H1 (cell line): ENCODE measurements at regions not wholly inside any gene's neighbourhood (a gene's known extent, or its start where the extent isn't known, plus 50 kb on each side); places are given as distances from the start of the nearest gene placed in this dataset.

Source experiments
- CTCF ChIA-PET: fragments of 300-600 bp; sonication (Branson Sonifier 250); formaldehyde crosslinking; loops from one replicate; lab custom pipeline; 2021; ENCODE audit not compliant: partially characterized antibody; lab: Charles Lee
- POLR2A ChIA-PET: fragments of 300-600 bp; sonication (Branson Sonifier 250); formaldehyde crosslinking; loops from one replicate; lab custom pipeline; 2021; ENCODE audit warnings: inconsistent platforms; ENCODE audit not compliant: partially characterized antibody; lab: Charles Lee
- DNase-seq, 2 experiments: peaks; one replicate each; pipeline versions ENCODE4 v3.0.0 to v3.0.0-alpha.2; 2010 to 2022; ENCODE audit warnings: low spot score in 2 of 2, low read depth in 1 of 2, mixed read lengths in 1 of 2
- FAIRE-seq: peaks from 2 replicates; lab custom pipeline; 2011; peaks lifted over from hg19 to GRCh38; lab: Jason Lieb, UNC
- H2AFZ ChIP-seq: 2 replicates; pipeline ENCODE4 v1.8.1; 2012; ENCODE audit warnings: low read length, inconsistent platforms
- H2AK5ac ChIP-seq: 2 replicates; pipeline ENCODE4 v1.6.1; 2013; ENCODE audit warnings: low read depth, low read length
- H2BK120ac ChIP-seq: replicated peaks from 2 replicates; pipeline ENCODE3; 2013; ENCODE audit warnings: low read depth, low read length, inconsistent platforms
- H2BK12ac ChIP-seq: 2 replicates; pipeline ENCODE4 v1.6.1; 2013; ENCODE audit warnings: low read depth, low read length
- H2BK15ac ChIP-seq: 2 replicates; pipeline ENCODE4 v1.6.1; 2013; ENCODE audit warnings: low read length
- H2BK20ac ChIP-seq: 2 replicates; pipeline ENCODE4 v1.6.1; 2013; ENCODE audit warnings: low read length
- H2BK5ac ChIP-seq: 2 replicates; pipeline ENCODE4 v1.6.1; 2013; ENCODE audit warnings: low read depth, low read length
- H3K14ac ChIP-seq: 2 replicates; pipeline ENCODE4 v1.6.1; 2013; ENCODE audit warnings: inconsistent platforms; ENCODE audit not compliant: insufficient read length
- H3K18ac ChIP-seq: 2 replicates; pipeline ENCODE4 v1.6.1; 2013; ENCODE audit warnings: low read length; ENCODE audit errors: extremely low read depth
- H3K23ac ChIP-seq: 2 replicates; pipeline ENCODE4 v1.6.1; 2013; ENCODE audit warnings: inconsistent platforms; ENCODE audit not compliant: insufficient read length
- H3K23me2 ChIP-seq: 2 replicates; pipeline ENCODE4 v1.6.1; 2013; ENCODE audit warnings: low read depth, low read length
- H3K27ac ChIP-seq: 2 replicates; pipeline ENCODE4 v1.6.1; 2011; ENCODE audit warnings: low read depth, low read length, inconsistent platforms
- H3K27me3 ChIP-seq, 4 experiments: replicated peaks in 1 of 4; 1 replicate in 1 of 4; 2 replicates in 3 of 4; pipeline versions ENCODE4 v1.6.1 to v1.8.1; 2011 to 2013; ENCODE audit warnings: low read length in 3 of 4, mild to moderate bottlenecking in 3 of 4, inconsistent platforms in 2 of 4, mixed read lengths in 2 of 4, moderate library complexity in 1 of 4; ENCODE audit not compliant: control insufficient read depth in 3 of 4, insufficient read depth in 3 of 4; ENCODE audit errors: extremely low read depth in 1 of 4
- H3K36me3 ChIP-seq, 4 experiments: 2 replicates each; pipeline versions ENCODE4 v1.6.1 to v1.8.1; 2011 to 2013; ENCODE audit warnings: mild to moderate bottlenecking in 4 of 4, low read length in 3 of 4, moderate library complexity in 2 of 4, control low read depth in 1 of 4, inconsistent platforms in 1 of 4; ENCODE audit not compliant: insufficient read depth in 4 of 4, control insufficient read depth in 2 of 4
- H3K4ac ChIP-seq: replicated peaks from 2 replicates; pipeline ENCODE3; 2013; ENCODE audit warnings: low read length, low read depth, mixed read lengths, inconsistent platforms; ENCODE audit not compliant: insufficient read length
- H3K4me1 ChIP-seq, 4 experiments: replicated peaks in 1 of 4; 1 replicate in 1 of 4; 2 replicates in 3 of 4; pipeline versions ENCODE4 v1.6.1 to v1.8.1; 2011 to 2013; ENCODE audit warnings: low read length in 3 of 4, inconsistent platforms in 2 of 4, mixed read lengths in 1 of 4; ENCODE audit not compliant: insufficient read depth in 4 of 4, control insufficient read depth in 3 of 4
- H3K4me2 ChIP-seq, 2 experiments: 2 replicates each; pipeline versions ENCODE4 v1.6.1 to v1.8.1; 2011 to 2013; ENCODE audit warnings: low read depth in 2 of 2, low read length in 2 of 2, control low read depth in 1 of 2, inconsistent platforms in 1 of 2, mild to moderate bottlenecking in 1 of 2; ENCODE audit not compliant: insufficient read depth in 1 of 2
- H3K4me3 ChIP-seq, 4 experiments: fragments of 200-600, 300-600 bp in 1 of 4; sonication (generic), shearing (Covaris generic), sonication (Bioruptor Twin) in 1 of 4; 2 replicates each; pipeline versions ENCODE4 v1.5.1 to v1.8.1; 2011 to 2016; ENCODE audit warnings: low read length in 4 of 4, low read depth in 3 of 4, control low read depth in 2 of 4, inconsistent platforms in 2 of 4, mild to moderate bottlenecking in 2 of 4, mixed read lengths in 1 of 4, moderate library complexity in 1 of 4; ENCODE audit not compliant: insufficient read depth in 2 of 4; ENCODE audit errors: extremely low read depth in 1 of 4
- H3K56ac ChIP-seq: replicated peaks from 2 replicates; pipeline ENCODE3; 2013; ENCODE audit warnings: low read depth, mild to moderate bottlenecking, mixed read lengths, low read length, inconsistent platforms; ENCODE audit not compliant: insufficient read length
- H3K79me1 ChIP-seq: 2 replicates; pipeline ENCODE4 v1.6.1; 2013; ENCODE audit warnings: low read depth, low read length, control low read depth
- H3K79me2 ChIP-seq, 2 experiments: 2 replicates each; pipeline versions ENCODE4 v1.6.1 to v1.8.1; 2012 to 2013; ENCODE audit warnings: low read length in 2 of 2, mild to moderate bottlenecking in 2 of 2, inconsistent platforms in 1 of 2; ENCODE audit not compliant: insufficient read depth in 2 of 2, control insufficient read depth in 1 of 2
- H3K9ac ChIP-seq, 4 experiments: replicated peaks in 1 of 4; 1 replicate in 1 of 4; 2 replicates in 3 of 4; pipeline versions ENCODE4 v1.6.1 to v1.8.1; 2011 to 2013; ENCODE audit warnings: low read depth in 3 of 4, low read length in 3 of 4, control low read depth in 2 of 4, mild to moderate bottlenecking in 2 of 4, moderate library complexity in 2 of 4, inconsistent platforms in 1 of 4; ENCODE audit errors: extremely low read depth in 1 of 4
- H3K9me3 ChIP-seq, 2 experiments: 2 replicates each; pipeline versions ENCODE4 v1.6.1 to v1.8.1; 2012 to 2013; ENCODE audit warnings: mild to moderate bottlenecking in 2 of 2, moderate library complexity in 2 of 2, control low read depth in 1 of 2, inconsistent platforms in 1 of 2, low read depth in 1 of 2, low read length in 1 of 2, mixed read lengths in 1 of 2; ENCODE audit not compliant: insufficient read depth in 2 of 2
- H4K20me1 ChIP-seq, 2 experiments: replicated peaks in 1 of 2; 2 replicates each; pipeline versions ENCODE3 to v1.8.1; 2011 to 2013; ENCODE audit warnings: inconsistent platforms in 2 of 2, low read length in 2 of 2, mild to moderate bottlenecking in 1 of 2; ENCODE audit not compliant: insufficient read depth in 2 of 2, control insufficient read depth in 1 of 2
- H4K5ac ChIP-seq: 2 replicates; pipeline ENCODE4 v1.6.1; 2013; ENCODE audit warnings: low read length, low read depth, mixed read lengths, inconsistent platforms; ENCODE audit not compliant: insufficient read length
- H4K8ac ChIP-seq: 2 replicates; pipeline ENCODE4 v1.8.0; 2013; ENCODE audit warnings: mild to moderate bottlenecking, moderate library complexity, low read length, inconsistent platforms; ENCODE audit not compliant: insufficient read depth; ENCODE audit errors: extremely low read depth
- H4K91ac ChIP-seq: replicated peaks from 2 replicates; pipeline ENCODE3; 2013; ENCODE audit warnings: low read length, mixed read lengths, inconsistent platforms; ENCODE audit not compliant: insufficient read length
- CEBPB ChIP-seq: IDR thresholded peaks from 2 replicates; pipeline ENCODE4 v1.6.1; 2012; ENCODE audit warnings: low read depth, low read length
- CTBP2 ChIP-seq: IDR thresholded peaks from 2 replicates; pipeline ENCODE4 v1.7.0; 2011; ENCODE audit warnings: borderline replicate concordance, mild to moderate bottlenecking, moderate library complexity, mixed read lengths, low read length; ENCODE audit not compliant: insufficient read depth, insufficient read length
- FOSL1 ChIP-seq: IDR thresholded peaks from 2 replicates; pipeline ENCODE4 v1.6.1; 2011; ENCODE audit warnings: mild to moderate bottlenecking, low read depth, low read length, moderate library complexity; ENCODE audit not compliant: insufficient read depth
- HDAC6 ChIP-seq: IDR thresholded peaks from one replicate; pipeline ENCODE4 v1.7.1; 2012; ENCODE audit warnings: low read depth, mild to moderate bottlenecking, inconsistent platforms, low read length, moderate library complexity
- JUND ChIP-seq: IDR thresholded peaks from 2 replicates; pipeline ENCODE4 v1.6.1; 2011; ENCODE audit warnings: mild to moderate bottlenecking, improper control_type of control experiment, low read length
- KDM5A ChIP-seq: fragments of 200-600 bp; IDR thresholded peaks from 2 replicates; pipeline ENCODE4 v1.7.1; 2012; ENCODE audit warnings: mild to moderate bottlenecking, low read length, inconsistent platforms, mixed read lengths
- NANOG ChIP-seq: IDR thresholded peaks from 2 replicates; pipeline ENCODE4 v1.6.1; 2011; ENCODE audit warnings: low read length, low read depth, mild to moderate bottlenecking, inconsistent platforms; ENCODE audit not compliant: insufficient read depth, poor library complexity, severe bottlenecking
- NRF1 ChIP-seq: IDR thresholded peaks from 2 replicates; pipeline ENCODE4 v1.6.1; 2011; ENCODE audit warnings: mild to moderate bottlenecking, low read depth, low read length, improper control_type of control experiment
- POLR2A ChIP-seq, 2 experiments: IDR thresholded peaks; 1 replicate in 1 of 2; 2 replicates in 1 of 2; pipeline ENCODE4 v1.6.1; 2011; ENCODE audit warnings: low read depth in 2 of 2, low read length in 2 of 2, mild to moderate bottlenecking in 2 of 2; ENCODE audit errors: control extremely low read depth in 1 of 2
- POU5F1 ChIP-seq: IDR thresholded peaks from 2 replicates; pipeline ENCODE4 v1.6.1; 2011; ENCODE audit warnings: low read depth, mild to moderate bottlenecking, low read length, moderate library complexity
- RBBP5 ChIP-seq: IDR thresholded peaks from 2 replicates; pipeline ENCODE4 v1.7.1; 2012; ENCODE audit warnings: low read depth, mild to moderate bottlenecking, inconsistent platforms, low read length, moderate library complexity, borderline replicate concordance
- RXRA ChIP-seq: IDR thresholded peaks from 2 replicates; pipeline ENCODE4 v1.6.1; 2011; ENCODE audit warnings: low read depth, mild to moderate bottlenecking, low read length, moderate library complexity; ENCODE audit not compliant: insufficient read depth
- SP1 ChIP-seq: IDR thresholded peaks from 2 replicates; pipeline ENCODE4 v1.6.1; 2011; ENCODE audit warnings: low read depth, low read length
- SP4 ChIP-seq: IDR thresholded peaks from 2 replicates; pipeline ENCODE4 v1.6.1; 2012; ENCODE audit warnings: low read length, inconsistent platforms
- YY1 ChIP-seq: IDR thresholded peaks from 2 replicates; pipeline ENCODE4 v1.6.1; 2011; ENCODE audit warnings: low read depth, mild to moderate bottlenecking, low read length
- WGBS, 2 experiments: shearing (Covaris generic) in 1 of 2; methylation state at CpG; one replicate each; pipeline versions ENCODE4 v1.1.6 to v1.1.7; 2013 to 2015; ENCODE audit warnings: low lambda C conversion rate in 2 of 2, mixed read lengths in 2 of 2, inconsistent platforms in 1 of 2, low coverage in 1 of 2, missing lambda C conversion rate in 1 of 2; ENCODE audit not compliant: insufficient replicate concordance in 2 of 2, insufficient coverage in 1 of 2, insufficient read length in 1 of 2; ENCODE audit errors: extremely low coverage in 1 of 2, missing lambda C conversion rate in 1 of 2; 5-methylcytosine and 5-hydroxymethylcytosine counted together
- TF ChIP-seq, protein P1 (sequence below): IDR thresholded peaks from 2 replicates; pipeline ENCODE4 v1.6.1; 2012; ENCODE audit warnings: inconsistent platforms

- no peaks in the 10 kb centered on the region for H3K79me2 ChIP-seq
- no peak overlapping the region for H3K23ac ChIP-seq
- no peak for FAIRE-seq
- H3K4me1 ChIP-seq = no peaks in the 10 kb centered on the region
- H4K8ac ChIP-seq = no peak overlapping the region
- H2BK120ac ChIP-seq = no peak overlapping the region
- H2BK15ac ChIP-seq = no peak overlapping the region
- no peak overlapping the region for H3K18ac ChIP-seq
- no peaks in the 10 kb centered on the region for H3K27me3 ChIP-seq
- DNase-seq = no peak
- H3K4me3 ChIP-seq = no peak overlapping the region
- no peak overlapping the region for H3K4me2 ChIP-seq
- 0 out of 4 replicates have a peak, but pooled peaks cover 0 to 6% of the 10 kb centered on the region in 2 experiments for H3K9me3 ChIP-seq
- H3K79me1 ChIP-seq = no peaks in the 10 kb centered on the region
- H4K91ac ChIP-seq = no peak overlapping the region
- ChIA-PET POLR2A (no interaction called here), CTCF (no interaction called here)
- 96% methylated on average over 1 of the region's 1 CpG; no CpG with 5 or more reads in 1 of the 2 experiments for WGBS, 2 experiments
- H3K56ac ChIP-seq = no peak overlapping the region
- H3K23me2 ChIP-seq = no peaks in the 10 kb centered on the region
- H4K5ac ChIP-seq = no peak overlapping the region
- no peak overlapping the region for H2BK5ac ChIP-seq
- no peak overlapping the region for H3K14ac ChIP-seq
- no peak overlapping the region for H3K27ac ChIP-seq
- H2BK12ac ChIP-seq = no peak overlapping the region
- no peak overlapping the region for H2AK5ac ChIP-seq
- H3K9ac ChIP-seq = no peak overlapping the region
- no peaks in the 10 kb centered on the region for H3K36me3 ChIP-seq
- H4K20me1 ChIP-seq = no peaks in the 10 kb centered on the region
- H2BK20ac ChIP-seq = no peak overlapping the region
- H3K4ac ChIP-seq = no peak overlapping the region
- no peak overlapping the region for H2AFZ ChIP-seq
- no peak for TF ChIP-seq HDAC6
- TF ChIP-seq FOSL1 = no peak
- no peak for TF ChIP-seq NANOG
- TF ChIP-seq NRF1 = no peak
- TF ChIP-seq JUND = no peak
- TF ChIP-seq RXRA = no peak
- TF ChIP-seq, protein P1, sequence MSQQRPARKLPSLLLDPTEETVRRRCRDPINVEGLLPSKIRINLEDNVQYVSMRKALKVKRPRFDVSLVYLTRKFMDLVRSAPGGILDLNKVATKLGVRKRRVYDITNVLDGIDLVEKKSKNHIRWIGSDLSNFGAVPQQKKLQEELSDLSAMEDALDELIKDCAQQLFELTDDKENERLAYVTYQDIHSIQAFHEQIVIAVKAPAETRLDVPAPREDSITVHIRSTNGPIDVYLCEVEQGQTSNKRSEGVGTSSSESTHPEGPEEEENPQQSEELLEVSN = no peak
- no peak for TF ChIP-seq SP1
- no peak for TF ChIP-seq CEBPB
- TF ChIP-seq SP4 = no peak
- no peak for TF ChIP-seq RBBP5
- no peak for TF ChIP-seq CTBP2
- TF ChIP-seq POLR2A (IDR thresholded peaks at IDR 0.05; ENCODE audit: control extremely low read depth in 1 of 2, low read depth in 2 of 2, low read length in 2 of 2) = no peak
- TF ChIP-seq KDM5A = no peak
- TF ChIP-seq POU5F1 = no peak
- no peak for TF ChIP-seq YY1
Measured at GRCh38 chr7:112630565-112630964, 149.8 kb downstream of the LSMEM1 start.
